Eye (tissue), 1 donor: ENCODE measurements at regions not wholly inside any gene's neighbourhood (a gene's known extent, or its start where the extent isn't known, plus 50 kb on each side); places are given as distances from the start of the nearest gene placed in this dataset.

Experiments
- DNase-seq: peaks from one replicate; pipeline ENCODE4 v3.0.0-alpha.2; 2015

GRCh38 chr4:122203407-122203806 lies 51.3 kb downstream of the BLTP1 start:
- DNase-seq, result no peak

GRCh38 chr4:122205687-122206086 lies 53.6 kb downstream of the BLTP1 start:
- no peak for DNase-seq

- DNase-seq, result no peak
Observed at GRCh38 chr4:122212880-122213279, 60.7 kb downstream of the BLTP1 start.

- peak; percentile 17 for DNase-seq
Observed at GRCh38 chr4:122218762-122219161, 66.6 kb downstream of the BLTP1 start.

GRCh38 chr4:122219356-122219755 lies 67.2 kb downstream of the BLTP1 start:
- no peak for DNase-seq

GRCh38 chr4:122221322-122221721 lies 69.2 kb downstream of the BLTP1 start:
- DNase-seq, result no peak

- DNase-seq, result peak; percentile 64
Observed at GRCh38 chr4:122224348-122224747, 72.2 kb downstream of the BLTP1 start.

GRCh38 chr4:122227202-122227601 lies 75.1 kb downstream of the BLTP1 start:
- no peak for DNase-seq

GRCh38 chr4:122229857-122230256 lies 77.7 kb downstream of the BLTP1 start:
- DNase-seq, result no peak

- DNase-seq, result no peak
Observed at GRCh38 chr4:122232633-122233032, 80.5 kb downstream of the BLTP1 start.

GRCh38 chr4:122234686-122235085 lies 82.6 kb downstream of the BLTP1 start:
- DNase-seq, result no peak

- DNase-seq, result no peak
Observed at GRCh38 chr4:122243785-122244184, 91.7 kb downstream of the BLTP1 start.

GRCh38 chr4:122244764-122245163 lies 92.6 kb downstream of the BLTP1 start:
- DNase-seq, result no peak

GRCh38 chr4:122246551-122246950 lies 94.4 kb downstream of the BLTP1 start:
- DNase-seq, result no peak

GRCh38 chr4:122249357-122249756 lies 97.2 kb downstream of the BLTP1 start:
- no peak for DNase-seq

GRCh38 chr4:122252584-122252983 lies 100.5 kb downstream of the BLTP1 start:
- no peak for DNase-seq

- DNase-seq, result no peak
Observed at GRCh38 chr4:122259849-122260248, 107.7 kb downstream of the BLTP1 start.

- no peak for DNase-seq
Observed at GRCh38 chr4:122276359-122276758, 102.5 kb upstream of the ADAD1 start.

- DNase-seq, result no peak
Observed at GRCh38 chr4:122278976-122279375, 99.8 kb upstream of the ADAD1 start.

GRCh38 chr4:122279670-122280069 lies 99.1 kb upstream of the ADAD1 start:
- no peak for DNase-seq

- DNase-seq, result no peak
Observed at GRCh38 chr4:122285285-122285684, 93.5 kb upstream of the ADAD1 start.

GRCh38 chr4:122293374-122294365 lies 85.1 kb upstream of the ADAD1 start:
- peak; percentile 15 for DNase-seq

- no peak for DNase-seq
Observed at GRCh38 chr4:122297694-122298093, 81.1 kb upstream of the ADAD1 start.

- DNase-seq, result no peak
Observed at GRCh38 chr4:122300776-122301175, 78.0 kb upstream of the ADAD1 start.

GRCh38 chr4:122305853-122306252 lies 73.0 kb upstream of the ADAD1 start:
- no peak for DNase-seq
